ENCODE measurements at regions not wholly inside any gene's neighbourhood (a gene's known extent, or its start where the extent isn't known, plus 50 kb on each side); places are given as distances from the start of the nearest gene placed in this dataset.

DNA sequence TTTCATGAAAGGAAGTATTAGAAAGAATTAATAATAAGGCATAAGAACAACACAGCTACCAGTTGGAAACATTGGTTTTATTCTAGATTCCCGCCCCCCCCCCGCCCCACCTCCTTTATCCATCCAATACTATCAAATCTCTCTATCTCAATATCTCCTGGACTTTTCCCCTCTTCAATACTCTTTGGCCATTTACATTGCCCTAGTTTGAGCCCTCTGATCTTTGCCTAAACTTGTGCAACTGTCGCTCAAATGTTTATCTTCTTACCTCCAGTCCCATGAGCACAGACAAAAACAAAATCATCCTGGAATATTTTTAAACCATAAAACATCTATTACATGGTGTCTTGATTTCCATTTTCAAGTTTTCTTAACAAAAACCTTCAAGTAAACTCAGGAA, 488.2 kb downstream of the KLHL13 start:
- no peaks in the 10 kb centered on the region for H3K9me3 ChIP-seq (ENCODE audit: insufficient read depth, low read depth, low read length)
- no peaks in the 10 kb centered on the region for H3K79me2 ChIP-seq (ENCODE audit: insufficient read depth, low read length)
- H3K4me1 ChIP-seq (ENCODE audit: insufficient read depth, low read length, poor library complexity, severe bottlenecking) = no peaks in the 10 kb centered on the region
- no peak overlapping the region for H3K4me3 ChIP-seq (ENCODE audit: low read length, poor library complexity, severe bottlenecking)
- H3K4me2 ChIP-seq (ENCODE audit: low read depth, low read length, poor library complexity, severe bottlenecking) = no peak overlapping the region
- no peaks in the 10 kb centered on the region for H3K36me3 ChIP-seq (ENCODE audit: insufficient read depth, low read length)
- H3F3A ChIP-seq (ENCODE audit: low read depth) = no peaks in the 10 kb centered on the region
- H3K9me2 ChIP-seq (replicated peaks; ENCODE audit: low read depth, low read length) = no peaks in the 10 kb centered on the region
- no peak for TF ChIP-seq EZH2phosphoT487 (IDR thresholded peaks at IDR 0.05; ENCODE audit: borderline replicate concordance)
- TF ChIP-seq, protein P1, sequence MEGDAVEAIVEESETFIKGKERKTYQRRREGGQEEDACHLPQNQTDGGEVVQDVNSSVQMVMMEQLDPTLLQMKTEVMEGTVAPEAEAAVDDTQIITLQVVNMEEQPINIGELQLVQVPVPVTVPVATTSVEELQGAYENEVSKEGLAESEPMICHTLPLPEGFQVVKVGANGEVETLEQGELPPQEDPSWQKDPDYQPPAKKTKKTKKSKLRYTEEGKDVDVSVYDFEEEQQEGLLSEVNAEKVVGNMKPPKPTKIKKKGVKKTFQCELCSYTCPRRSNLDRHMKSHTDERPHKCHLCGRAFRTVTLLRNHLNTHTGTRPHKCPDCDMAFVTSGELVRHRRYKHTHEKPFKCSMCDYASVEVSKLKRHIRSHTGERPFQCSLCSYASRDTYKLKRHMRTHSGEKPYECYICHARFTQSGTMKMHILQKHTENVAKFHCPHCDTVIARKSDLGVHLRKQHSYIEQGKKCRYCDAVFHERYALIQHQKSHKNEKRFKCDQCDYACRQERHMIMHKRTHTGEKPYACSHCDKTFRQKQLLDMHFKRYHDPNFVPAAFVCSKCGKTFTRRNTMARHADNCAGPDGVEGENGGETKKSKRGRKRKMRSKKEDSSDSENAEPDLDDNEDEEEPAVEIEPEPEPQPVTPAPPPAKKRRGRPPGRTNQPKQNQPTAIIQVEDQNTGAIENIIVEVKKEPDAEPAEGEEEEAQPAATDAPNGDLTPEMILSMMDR (conservative IDR thresholded peaks at IDR 0.05; ENCODE audit: low read length) = no peak
- no peak overlapping the region for H2AFZ ChIP-seq (ENCODE audit: low read length)
- no peaks in the 10 kb centered on the region for H4K20me1 ChIP-seq (ENCODE audit: insufficient read depth, low read length, poor library complexity, severe bottlenecking)
- H3K9ac ChIP-seq (ENCODE audit: low read depth, low read length, poor library complexity, severe bottlenecking) = no peak overlapping the region
- no peaks in the 10 kb centered on the region for H3K27me3 ChIP-seq (ENCODE audit: insufficient read depth, low read length, poor library complexity, severe bottlenecking)

DNA sequence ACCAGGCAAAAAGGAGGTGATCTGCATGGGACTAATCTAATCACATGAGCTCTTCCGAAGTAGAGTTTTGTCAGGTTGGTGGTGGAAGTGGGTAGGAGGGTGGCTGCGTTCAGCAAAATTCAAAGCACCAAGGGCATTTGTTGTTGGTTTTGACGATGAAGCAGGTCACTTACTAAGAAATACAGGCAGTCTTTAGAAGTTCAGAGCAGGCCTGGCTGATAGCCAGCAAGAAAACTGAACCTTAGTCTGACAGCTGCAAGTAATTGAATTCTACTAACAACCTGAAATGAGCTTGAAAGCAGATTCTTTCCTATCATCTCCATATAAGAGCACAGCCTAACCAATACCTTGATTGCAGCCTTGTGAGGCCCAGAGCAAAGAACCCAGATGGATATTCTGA, 505.8 kb downstream of the KLHL13 start:
- H3K27me3 ChIP-seq (ENCODE audit: insufficient read depth, low read length, poor library complexity, severe bottlenecking) = no peaks in the 10 kb centered on the region
- no peaks in the 10 kb centered on the region for H3K79me2 ChIP-seq (ENCODE audit: insufficient read depth, low read length)
- no peaks in the 10 kb centered on the region for H4K20me1 ChIP-seq (ENCODE audit: insufficient read depth, low read length, poor library complexity, severe bottlenecking)
- H3K4me2 ChIP-seq (ENCODE audit: low read depth, low read length, poor library complexity, severe bottlenecking) = no peak overlapping the region
- no peaks in the 10 kb centered on the region for H3K9me3 ChIP-seq (ENCODE audit: insufficient read depth, low read depth, low read length)
- H3K9me2 ChIP-seq (replicated peaks; ENCODE audit: low read depth, low read length) = no peaks in the 10 kb centered on the region
- H3K9ac ChIP-seq (ENCODE audit: low read depth, low read length, poor library complexity, severe bottlenecking) = no peak overlapping the region
- H3K4me1 ChIP-seq (ENCODE audit: insufficient read depth, low read length, poor library complexity, severe bottlenecking) = no peaks in the 10 kb centered on the region
- no peak overlapping the region for H3K4me3 ChIP-seq (ENCODE audit: low read length, poor library complexity, severe bottlenecking)
- no peaks in the 10 kb centered on the region for H3K36me3 ChIP-seq (ENCODE audit: insufficient read depth, low read length)
- no peaks in the 10 kb centered on the region for H3F3A ChIP-seq (ENCODE audit: low read depth)
- TF ChIP-seq, protein P1 (conservative IDR thresholded peaks at IDR 0.05; ENCODE audit: low read length) = no peak
- TF ChIP-seq EZH2phosphoT487 (IDR thresholded peaks at IDR 0.05; ENCODE audit: borderline replicate concordance) = no peak
- no peak overlapping the region for H2AFZ ChIP-seq (ENCODE audit: low read length)

DNA sequence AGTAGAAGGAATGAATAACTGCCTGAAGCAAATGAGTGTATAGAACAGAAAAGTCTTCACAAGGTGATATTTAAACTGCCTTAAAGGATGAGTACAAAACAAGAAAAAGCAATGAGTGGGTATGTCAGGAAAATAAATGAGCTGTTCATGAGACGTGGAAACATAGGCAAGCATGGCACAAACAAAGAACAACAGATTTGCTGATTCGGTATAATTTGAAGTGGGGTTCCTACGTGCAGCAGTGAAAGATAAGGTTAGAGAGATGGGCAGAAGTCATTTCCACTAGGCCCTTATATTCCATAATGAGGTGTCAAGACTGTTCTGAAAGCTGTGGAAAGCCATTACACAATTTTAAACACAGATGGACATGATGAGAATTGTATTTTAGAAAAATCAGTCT, 506.6 kb downstream of the KLHL13 start:
- no peaks in the 10 kb centered on the region for H3K4me1 ChIP-seq (ENCODE audit: insufficient read depth, low read length, poor library complexity, severe bottlenecking)
- H3F3A ChIP-seq (ENCODE audit: low read depth) = no peaks in the 10 kb centered on the region
- H3K4me3 ChIP-seq (ENCODE audit: low read length, poor library complexity, severe bottlenecking) = no peak overlapping the region
- H3K27me3 ChIP-seq (ENCODE audit: insufficient read depth, low read length, poor library complexity, severe bottlenecking) = no peaks in the 10 kb centered on the region
- TF ChIP-seq, protein P1 (conservative IDR thresholded peaks at IDR 0.05; ENCODE audit: low read length) = no peak
- TF ChIP-seq EZH2phosphoT487 (IDR thresholded peaks at IDR 0.05; ENCODE audit: borderline replicate concordance) = no peak
- no peak overlapping the region for H2AFZ ChIP-seq (ENCODE audit: low read length)
- H3K9ac ChIP-seq (ENCODE audit: low read depth, low read length, poor library complexity, severe bottlenecking) = no peak overlapping the region
- H3K9me3 ChIP-seq (ENCODE audit: insufficient read depth, low read depth, low read length) = no peaks in the 10 kb centered on the region
- H3K4me2 ChIP-seq (ENCODE audit: low read depth, low read length, poor library complexity, severe bottlenecking) = no peak overlapping the region
- no peaks in the 10 kb centered on the region for H3K79me2 ChIP-seq (ENCODE audit: insufficient read depth, low read length)
- no peaks in the 10 kb centered on the region for H4K20me1 ChIP-seq (ENCODE audit: insufficient read depth, low read length, poor library complexity, severe bottlenecking)
- no peaks in the 10 kb centered on the region for H3K36me3 ChIP-seq (ENCODE audit: insufficient read depth, low read length)
- no peaks in the 10 kb centered on the region for H3K9me2 ChIP-seq (replicated peaks; ENCODE audit: low read depth, low read length)
